ENCODE measurements at regions not wholly inside any gene's neighbourhood (a gene's known extent, or its start where the extent isn't known, plus 50 kb on each side); places are given as distances from the start of the nearest gene placed in this dataset.

DNA sequence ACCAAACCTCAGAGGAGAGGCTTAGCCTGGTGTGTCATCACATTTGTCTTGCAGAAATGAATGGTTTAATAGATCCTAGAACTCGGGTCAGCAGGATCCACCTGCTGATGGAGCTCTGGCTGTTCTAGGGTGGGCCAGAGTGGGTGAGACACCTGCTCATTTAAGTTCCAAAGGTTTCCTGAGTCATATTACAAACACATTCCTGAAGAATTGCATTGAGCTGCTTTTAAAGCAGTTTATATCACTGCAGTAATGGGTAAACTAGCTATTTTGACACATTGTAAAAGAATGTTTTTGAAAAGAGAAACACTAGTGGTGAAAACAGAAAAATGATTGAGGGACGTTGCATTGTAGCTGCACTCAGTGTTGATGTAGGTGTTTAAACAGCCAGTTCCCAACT lies 175.3 kb upstream of the TCF4 start:
- TF ChIP-seq FOXP2 (optimal IDR thresholded peaks at IDR 0.05; ENCODE audit: control extremely low read depth, extremely low read length, insufficient read depth) (no peak), EZH2 (IDR thresholded peaks at IDR 0.05) (no peak), POLR2AphosphoS5 (IDR thresholded peaks at IDR 0.05; ENCODE audit: borderline replicate concordance, low read depth, low read length) (no peak)

Measured in SK-N-MC (cell line).